HuH-7 (cell line): ENCODE measurements at regions not wholly inside any gene's neighbourhood (a gene's known extent, or its start where the extent isn't known, plus 50 kb on each side); places are given as distances from the start of the nearest gene placed in this dataset.

Experiments
- DNase-seq: peaks from one replicate; pipeline ENCODE4 v3.0.0; 2011; ENCODE audit warnings: low spot score

DNA sequence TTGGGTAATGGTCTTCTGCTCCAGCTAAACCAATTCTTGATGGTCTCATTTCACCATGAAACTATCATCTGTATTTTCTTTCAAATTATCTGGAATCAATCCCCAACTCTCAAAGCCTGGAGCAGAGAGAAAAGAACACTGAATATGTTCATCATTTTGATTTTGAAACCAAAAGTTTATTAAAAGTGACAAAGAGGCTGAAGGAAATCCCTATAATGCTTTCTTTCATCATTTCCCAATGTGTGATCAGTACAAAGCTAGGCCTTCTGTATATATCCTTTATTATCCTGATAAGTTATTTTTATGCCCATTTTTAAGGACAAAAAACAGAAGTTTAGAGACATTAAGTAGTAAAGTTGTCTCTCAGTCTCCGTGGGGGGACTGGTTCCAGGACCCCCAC, 50.1 kb upstream of the MBNL1 start:
- DNase-seq = no peak
